ENCODE measurements at regions not wholly inside any gene's neighbourhood (a gene's known extent, or its start where the extent isn't known, plus 50 kb on each side); places are given as distances from the start of the nearest gene placed in this dataset.

GRCh38 chr11:71383461-71383860 lies 64.7 kb downstream of the DHCR7 start:
- TF ChIP-seq MXI1 (conservative IDR thresholded peaks at IDR 0.05; ENCODE audit: poor library complexity, severe bottlenecking) (no peak), CTCF (IDR thresholded peaks at IDR 0.05; ENCODE audit: poor library complexity, severe bottlenecking) (no peak), POLR2AphosphoS5 (IDR thresholded peaks at IDR 0.05) (no peak), EZH2 (IDR thresholded peaks at IDR 0.05; ENCODE audit: borderline replicate concordance, insufficient read depth, low read length, poor library complexity, severe bottlenecking) (no peak), EP300 (conservative IDR thresholded peaks at IDR 0.05; ENCODE audit: poor library complexity, severe bottlenecking) (no peak), RAD21 (conservative IDR thresholded peaks at IDR 0.05) (no peak), TAF1 (IDR thresholded peaks at IDR 0.05; ENCODE audit: low read depth) (no peak), SMC3 (conservative IDR thresholded peaks at IDR 0.05; ENCODE audit: poor library complexity) (no peak), REST (IDR thresholded peaks at IDR 0.05; ENCODE audit: borderline replicate concordance) (no peak)
